Nephron progenitor cell (in vitro differentiated cells): ENCODE measurements at regions not wholly inside any gene's neighbourhood (a gene's known extent, or its start where the extent isn't known, plus 50 kb on each side); places are given as distances from the start of the nearest gene placed in this dataset.

Source experiments
- DNase-seq: peaks from one replicate; pipeline ENCODE4 v3.0.0; 2021
- H3K27ac Mint-ChIP-seq: 2 replicates; pipeline ENCODE4 v1.8.0; 2021; ENCODE audit warnings: mild to moderate bottlenecking, moderate library complexity, mixed read lengths
- H3K27me3 Mint-ChIP-seq: 2 replicates; pipeline ENCODE4 v1.8.0; 2021; ENCODE audit warnings: mild to moderate bottlenecking, low read depth, mixed read lengths; ENCODE audit not compliant: poor library complexity
- H3K36me3 Mint-ChIP-seq: 2 replicates; pipeline ENCODE4 v1.8.0; 2021; ENCODE audit warnings: low read depth, mixed read lengths
- H3K4me1 Mint-ChIP-seq: 2 replicates; pipeline ENCODE4 v1.8.0; 2021; ENCODE audit warnings: mixed read lengths
- H3K4me3 Mint-ChIP-seq: 2 replicates; pipeline ENCODE4 v1.8.0; 2021; ENCODE audit warnings: mild to moderate bottlenecking, moderate library complexity, mixed read lengths
- H3K9me3 Mint-ChIP-seq: 2 replicates; pipeline ENCODE4 v1.8.0; 2021; ENCODE audit warnings: mild to moderate bottlenecking, moderate library complexity, mixed read lengths
- TF ChIP-seq, protein P1 (sequence below): fragments of 200-600 bp; sonication (generic); IDR thresholded peaks from 2 replicates; pipeline ENCODE4 v1.5.0; 2021; ENCODE audit warnings: antibody characterized with exemption

DNA sequence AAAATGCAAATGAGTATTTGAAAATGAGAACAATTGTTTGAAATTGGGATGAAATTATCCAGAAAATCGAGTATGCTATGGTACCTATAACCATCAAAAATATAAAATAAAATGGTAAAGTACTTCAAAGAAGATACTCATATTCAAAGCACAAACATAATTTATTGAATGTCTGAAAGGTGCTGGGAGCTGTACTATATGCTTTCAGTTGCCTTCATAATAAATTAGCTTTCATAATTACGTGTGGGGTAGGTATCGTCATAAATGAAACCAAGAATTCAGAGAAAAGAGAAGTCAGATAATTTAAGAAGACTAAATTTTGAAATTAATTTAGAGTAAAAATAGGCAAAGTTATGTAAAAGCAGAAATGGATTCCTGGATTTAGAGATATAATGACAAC, 721.9 kb upstream of the ACVR2A start:
- no peak overlapping the region for H3K27ac Mint-ChIP-seq
- TF ChIP-seq, protein P1, sequence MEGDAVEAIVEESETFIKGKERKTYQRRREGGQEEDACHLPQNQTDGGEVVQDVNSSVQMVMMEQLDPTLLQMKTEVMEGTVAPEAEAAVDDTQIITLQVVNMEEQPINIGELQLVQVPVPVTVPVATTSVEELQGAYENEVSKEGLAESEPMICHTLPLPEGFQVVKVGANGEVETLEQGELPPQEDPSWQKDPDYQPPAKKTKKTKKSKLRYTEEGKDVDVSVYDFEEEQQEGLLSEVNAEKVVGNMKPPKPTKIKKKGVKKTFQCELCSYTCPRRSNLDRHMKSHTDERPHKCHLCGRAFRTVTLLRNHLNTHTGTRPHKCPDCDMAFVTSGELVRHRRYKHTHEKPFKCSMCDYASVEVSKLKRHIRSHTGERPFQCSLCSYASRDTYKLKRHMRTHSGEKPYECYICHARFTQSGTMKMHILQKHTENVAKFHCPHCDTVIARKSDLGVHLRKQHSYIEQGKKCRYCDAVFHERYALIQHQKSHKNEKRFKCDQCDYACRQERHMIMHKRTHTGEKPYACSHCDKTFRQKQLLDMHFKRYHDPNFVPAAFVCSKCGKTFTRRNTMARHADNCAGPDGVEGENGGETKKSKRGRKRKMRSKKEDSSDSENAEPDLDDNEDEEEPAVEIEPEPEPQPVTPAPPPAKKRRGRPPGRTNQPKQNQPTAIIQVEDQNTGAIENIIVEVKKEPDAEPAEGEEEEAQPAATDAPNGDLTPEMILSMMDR: no peak

DNA sequence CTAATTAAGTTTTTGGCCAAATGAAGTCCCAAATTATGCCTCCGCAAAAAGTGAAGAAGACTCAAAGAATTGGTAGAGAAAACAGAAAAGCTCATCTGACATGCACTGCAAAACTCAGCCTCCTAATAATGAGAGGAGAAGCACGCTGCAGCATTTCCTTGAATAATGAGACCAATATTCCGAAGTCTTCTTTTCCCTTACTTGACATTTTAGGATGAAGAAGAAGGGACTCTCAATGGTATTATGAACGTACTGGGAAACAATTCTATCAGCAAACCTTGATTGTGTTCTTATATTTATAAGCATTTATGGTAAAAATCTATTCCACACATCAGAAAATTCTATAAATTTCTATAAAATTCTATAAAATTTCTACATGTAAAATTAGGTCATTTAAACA, 733.9 kb upstream of the ACVR2A start:
- Mint-ChIP-seq H3K27ac (no peak overlapping the region), H3K4me3 (no peak overlapping the region), H3K27me3 (peaks cover 4% of the 10 kb centered on the region), H3K4me1 (no peaks in the 10 kb centered on the region), H3K36me3 (no peaks in the 10 kb centered on the region), H3K9me3 (no peaks in the 10 kb centered on the region)
- DNase-seq: no peak
- TF ChIP-seq, protein P1: no peak

More for the DNA sequence above, 721.9 kb upstream of the ACVR2A start:
- Mint-ChIP-seq H3K4me3 (no peak overlapping the region), H3K27me3 (peaks cover 3% of the 10 kb centered on the region), H3K9me3 (peaks cover 9% of the 10 kb centered on the region), H3K36me3 (no peaks in the 10 kb centered on the region), H3K4me1 (no peaks in the 10 kb centered on the region)
- DNase-seq: no peak

DNA sequence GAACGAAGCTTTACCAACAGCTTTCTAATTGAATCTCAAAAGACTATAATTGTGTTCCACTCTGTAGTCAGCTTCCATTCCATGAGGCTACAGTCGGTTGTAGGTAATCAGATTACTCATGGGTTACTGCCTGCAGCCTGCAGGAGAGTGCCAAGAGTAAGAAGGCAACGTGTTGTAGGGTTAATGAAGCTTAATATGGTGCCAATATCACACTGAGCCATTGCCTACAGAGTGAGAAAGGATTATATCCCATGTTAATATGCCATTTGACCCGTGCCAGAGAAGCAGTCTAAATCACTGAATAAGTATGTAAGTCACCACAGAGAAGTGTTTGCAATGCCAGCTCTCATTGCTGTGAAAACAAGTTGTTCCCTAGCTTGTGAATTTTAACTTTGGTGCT, 734.5 kb upstream of the ACVR2A start:
- H3K4me3 Mint-ChIP-seq: no peak overlapping the region
- H3K27me3 Mint-ChIP-seq: peaks cover 4% of the 10 kb centered on the region
- no peaks in the 10 kb centered on the region for H3K9me3 Mint-ChIP-seq
- DNase-seq: no peak
- TF ChIP-seq, protein P1: no peak
- no peaks in the 10 kb centered on the region for H3K4me1 Mint-ChIP-seq
- no peaks in the 10 kb centered on the region for H3K36me3 Mint-ChIP-seq
- H3K27ac Mint-ChIP-seq: no peak overlapping the region

- Mint-ChIP-seq H3K4me1 (no peaks in the 10 kb centered on the region), H3K36me3 (no peaks in the 10 kb centered on the region), H3K27me3 (peaks cover 4% of the 10 kb centered on the region), H3K9me3 (no peaks in the 10 kb centered on the region), H3K4me3 (no peak overlapping the region), H3K27ac (no peak overlapping the region)
- DNase-seq: no peak
- TF ChIP-seq, protein P1: no peak
Measured at GRCh38 chr2:147109291-147109690, 735.5 kb upstream of the ACVR2A start.

DNA sequence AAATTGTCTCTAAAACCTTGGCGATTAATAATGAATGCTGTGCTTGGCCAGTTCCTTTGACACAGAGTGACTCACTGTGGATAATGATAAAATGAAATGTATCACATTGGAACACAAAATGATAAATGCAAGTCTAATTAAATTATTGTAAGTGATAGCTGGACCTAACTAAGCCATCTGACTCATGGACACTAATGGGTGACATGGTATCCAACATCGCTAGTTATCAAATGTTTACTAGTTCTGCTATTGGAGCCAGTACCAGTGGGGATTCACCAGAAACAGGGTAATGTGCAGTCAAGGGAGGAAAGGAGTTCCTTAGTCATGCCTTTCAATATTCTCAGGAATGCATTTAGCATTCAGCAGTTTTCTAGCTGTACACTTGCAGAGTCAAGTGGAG, 736.3 kb upstream of the ACVR2A start:
- Mint-ChIP-seq H3K36me3 (no peaks in the 10 kb centered on the region), H3K4me1 (no peaks in the 10 kb centered on the region), H3K27ac (no peak overlapping the region), H3K27me3 (peaks cover 4% of the 10 kb centered on the region), H3K9me3 (no peaks in the 10 kb centered on the region), H3K4me3 (no peak overlapping the region)
- DNase-seq: no peak
- TF ChIP-seq, protein P1: no peak

DNA sequence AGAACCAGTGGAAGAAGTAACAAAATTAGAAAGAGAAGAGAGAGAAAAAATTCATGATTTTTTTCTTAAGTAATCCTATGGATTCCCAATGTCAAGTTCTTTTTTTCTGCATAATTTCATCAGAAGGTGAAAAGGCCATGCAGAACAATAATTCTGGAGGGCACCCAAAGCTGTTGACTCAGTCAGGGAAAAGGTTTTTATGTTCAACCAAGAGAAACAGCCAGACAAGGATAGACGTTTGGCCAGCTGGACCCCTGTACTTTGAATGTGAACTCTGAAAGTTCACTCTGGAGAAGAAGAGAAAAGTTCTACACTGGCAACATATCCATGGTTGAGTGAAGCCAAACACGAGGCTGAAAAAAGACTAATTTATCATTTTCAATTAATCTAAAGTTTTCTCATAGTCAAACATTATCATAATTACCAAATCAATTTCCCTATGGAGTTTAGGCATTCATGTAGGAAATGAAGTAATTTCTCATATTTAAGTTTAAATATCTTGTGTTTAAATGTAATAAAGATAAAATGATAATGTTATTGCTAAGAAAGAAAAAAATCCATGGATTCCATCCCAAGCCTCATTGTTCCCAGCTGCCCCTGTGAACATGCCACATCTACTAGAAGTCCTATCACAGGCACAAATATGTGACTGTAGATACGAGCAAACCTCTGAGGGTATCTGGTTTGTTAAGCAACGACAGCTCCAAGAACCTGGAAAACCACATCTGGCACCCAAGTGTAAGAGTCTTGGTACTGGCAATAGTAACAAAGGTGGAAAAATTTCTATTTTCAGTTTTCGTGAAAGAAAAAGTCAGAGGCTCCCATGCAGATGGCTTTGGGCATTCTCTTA, 742.7 kb upstream of the ACVR2A start:
- no peak overlapping the region for H3K27ac Mint-ChIP-seq

More for the DNA sequence above, 742.7 kb upstream of the ACVR2A start:
- H3K9me3 Mint-ChIP-seq: no peaks in the 10 kb centered on the region
- H3K4me3 Mint-ChIP-seq: no peak overlapping the region
- H3K36me3 Mint-ChIP-seq: no peaks in the 10 kb centered on the region
- TF ChIP-seq, protein P1: no peak
- H3K27me3 Mint-ChIP-seq: no peaks in the 10 kb centered on the region
- H3K4me1 Mint-ChIP-seq: no peaks in the 10 kb centered on the region
- no peak for DNase-seq
